MV-4-11 (cell line): ENCODE measurements at regions not wholly inside any gene's neighbourhood (a gene's known extent, or its start where the extent isn't known, plus 50 kb on each side); places are given as distances from the start of the nearest gene placed in this dataset.
"Not testable (repeated sequence)": the region's sequence is repeated elsewhere in the genome, so short reads cannot be mapped to it uniquely, and the experiment has no call there.

Experiments
- DNase-seq: peaks from one replicate; lab custom pipeline; 2025; lab: John Stamatoyannopoulos, UW

- no peak for DNase-seq
These were observed 360.6 kb upstream of the HNRNPA3 start for GRCh38 chr2:176851889-176852483.

GRCh38 chr2:176852667-176853066 lies 359.9 kb upstream of the HNRNPA3 start:
- DNase-seq: no peak

- no peak for DNase-seq
These were observed 358.5 kb upstream of the HNRNPA3 start for GRCh38 chr2:176854062-176854461.

GRCh38 chr2:176854878-176855277 lies 357.7 kb upstream of the HNRNPA3 start:
- no peak for DNase-seq

GRCh38 chr2:176856683-176857082 lies 355.9 kb upstream of the HNRNPA3 start:
- DNase-seq: no peak

GRCh38 chr2:176865336-176865735 lies 347.3 kb upstream of the HNRNPA3 start:
- no peak for DNase-seq

GRCh38 chr2:176872406-176872805 lies 340.2 kb upstream of the HNRNPA3 start:
- DNase-seq: no peak

GRCh38 chr2:176873403-176873802 lies 339.2 kb upstream of the HNRNPA3 start:
- DNase-seq: no peak

GRCh38 chr2:176876493-176877103 lies 336.0 kb upstream of the HNRNPA3 start:
- peak; percentile 3 for DNase-seq

GRCh38 chr2:176879426-176879995 lies 333.1 kb upstream of the HNRNPA3 start:
- DNase-seq: no peak

GRCh38 chr2:176882045-176882444 lies 330.5 kb upstream of the HNRNPA3 start:
- not testable (repeated sequence) for DNase-seq

GRCh38 chr2:176885001-176885643 lies 327.5 kb upstream of the HNRNPA3 start:
- no peak for DNase-seq

- no peak for DNase-seq
These were observed 326.9 kb upstream of the HNRNPA3 start for GRCh38 chr2:176885661-176886060.

- no peak for DNase-seq
These were observed 321.5 kb upstream of the HNRNPA3 start for GRCh38 chr2:176891105-176891504.

GRCh38 chr2:176891857-176892256 lies 320.7 kb upstream of the HNRNPA3 start:
- DNase-seq: no peak

GRCh38 chr2:176892676-176893226 lies 319.8 kb upstream of the HNRNPA3 start:
- no peak for DNase-seq

- DNase-seq: no peak
These were observed 317.4 kb upstream of the HNRNPA3 start for GRCh38 chr2:176895158-176895557.

GRCh38 chr2:176902454-176902853 lies 310.1 kb upstream of the HNRNPA3 start:
- no peak for DNase-seq

GRCh38 chr2:176904053-176904452 lies 308.5 kb upstream of the HNRNPA3 start:
- not testable (repeated sequence) for DNase-seq

GRCh38 chr2:176907341-176907740 lies 305.3 kb upstream of the HNRNPA3 start:
- no peak for DNase-seq

- DNase-seq: no peak
These were observed 301.8 kb upstream of the HNRNPA3 start for GRCh38 chr2:176910828-176911227.

- no peak for DNase-seq
These were observed 298.6 kb upstream of the HNRNPA3 start for GRCh38 chr2:176913955-176914354.

- no peak for DNase-seq
These were observed 298.2 kb upstream of the HNRNPA3 start for GRCh38 chr2:176914371-176914770.
